Endometrium (tissue), 2 donors: ENCODE measurements at regions not wholly inside any gene's neighbourhood (a gene's known extent, or its start where the extent isn't known, plus 50 kb on each side); places are given as distances from the start of the nearest gene placed in this dataset.

Experiments
- FAIRE-seq: peaks from 2 replicates; lab custom pipeline; 2012; peaks lifted over from hg19 to GRCh38; lab: Jason Lieb, UNC
- donor health status: control.
- donor health status: control.

DNA sequence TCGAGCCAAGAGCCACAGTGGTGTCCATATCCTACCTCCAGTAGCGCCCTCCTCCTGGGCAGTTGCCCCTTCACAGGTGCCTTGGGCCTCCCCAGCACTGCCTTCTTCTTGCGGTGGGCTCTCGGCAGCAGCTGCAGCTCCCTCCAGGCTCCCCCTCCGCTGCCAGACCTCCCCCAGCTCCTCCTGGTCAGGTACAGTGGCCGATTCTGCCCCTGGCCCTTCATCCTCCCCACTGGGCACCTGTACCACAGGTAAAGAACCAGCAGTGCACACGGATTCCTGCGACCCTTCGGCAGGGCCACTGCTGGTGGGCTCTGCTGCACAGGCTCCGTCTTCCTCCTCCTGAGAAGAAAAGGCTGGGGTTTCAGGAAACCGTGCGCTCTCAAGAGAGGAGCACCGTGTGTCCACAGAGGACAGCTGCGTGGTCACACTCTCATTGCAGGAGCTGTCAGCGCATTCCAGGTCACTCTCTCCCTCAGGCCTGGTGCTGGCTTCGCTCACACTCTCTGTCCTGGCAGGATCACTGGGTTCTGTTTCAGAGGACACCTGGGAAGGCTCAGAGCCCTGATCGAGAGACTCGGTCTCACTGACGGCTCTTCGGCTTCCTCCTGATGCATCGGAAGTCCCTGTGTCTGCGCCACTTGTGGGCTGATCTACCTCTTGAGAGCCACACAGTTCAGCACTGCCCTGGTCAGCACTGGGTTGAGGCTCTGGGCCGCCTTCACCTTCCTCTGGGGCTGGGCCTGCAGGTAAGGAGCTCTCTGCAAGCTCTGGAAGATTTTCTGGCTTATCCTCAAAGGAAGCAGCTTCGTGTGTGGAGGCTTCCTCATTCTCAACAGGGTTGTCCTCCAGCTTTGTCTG lies 147.4 kb upstream of the STK17B start:
- no peak for FAIRE-seq

DNA sequence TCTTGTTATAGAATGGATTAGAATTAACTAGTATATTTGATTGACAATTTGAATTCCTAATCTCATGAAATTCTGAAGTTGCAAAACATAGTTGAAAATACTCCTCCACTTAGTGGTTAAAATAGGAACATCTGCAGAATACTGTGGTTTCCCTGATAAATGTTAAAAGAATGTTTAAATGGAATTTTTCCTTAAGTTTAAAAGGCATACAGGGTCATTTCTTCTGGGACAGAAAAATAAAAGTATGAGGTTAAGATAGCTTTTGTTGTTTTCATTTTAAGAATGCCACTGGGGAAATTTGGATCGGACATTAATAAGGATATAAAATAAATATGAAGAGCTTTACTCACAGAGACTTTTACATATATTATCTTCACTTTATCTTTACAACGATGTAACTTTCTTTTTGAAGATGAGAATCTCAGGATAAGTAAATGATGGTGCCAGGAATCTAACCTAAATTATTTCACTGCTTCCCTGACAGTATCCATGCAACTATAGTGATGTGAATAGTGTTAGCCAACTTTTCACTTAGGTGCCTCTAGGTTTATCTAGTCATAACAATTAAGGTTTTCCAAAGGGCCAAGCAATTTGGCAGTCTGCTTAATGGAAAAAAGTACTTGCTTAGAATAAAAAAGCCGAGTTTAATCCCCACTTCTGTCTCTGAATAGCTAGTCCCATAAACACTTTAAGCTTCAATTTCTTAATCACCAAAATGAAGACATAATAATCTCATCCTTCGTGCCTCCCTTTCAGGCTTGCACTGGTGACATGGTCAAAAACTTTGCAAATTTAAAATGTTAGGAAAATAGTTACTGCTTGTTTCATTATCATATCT lies 151.8 kb upstream of the STK17B start:
- FAIRE-seq, result peak; percentile 67

DNA sequence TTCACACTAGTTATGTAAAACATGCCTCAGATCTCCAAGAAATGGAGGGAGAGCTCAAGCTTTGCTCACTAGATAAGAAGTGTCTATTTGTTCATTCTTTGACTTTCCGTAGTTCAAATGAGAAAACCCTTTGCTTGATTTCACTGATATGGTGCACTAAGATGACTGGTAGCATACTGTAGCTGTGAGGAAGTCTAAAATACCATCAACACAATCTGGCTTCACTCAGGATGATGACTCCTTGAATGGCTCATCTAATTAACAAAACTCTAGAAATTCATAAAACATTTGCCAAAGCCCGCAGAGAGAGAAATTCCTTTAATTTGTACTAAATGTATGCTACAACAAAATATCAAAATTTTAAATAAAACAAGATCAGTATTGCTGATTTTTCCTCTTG lies 152.8 kb upstream of the STK17B start:
- no peak for FAIRE-seq

DNA sequence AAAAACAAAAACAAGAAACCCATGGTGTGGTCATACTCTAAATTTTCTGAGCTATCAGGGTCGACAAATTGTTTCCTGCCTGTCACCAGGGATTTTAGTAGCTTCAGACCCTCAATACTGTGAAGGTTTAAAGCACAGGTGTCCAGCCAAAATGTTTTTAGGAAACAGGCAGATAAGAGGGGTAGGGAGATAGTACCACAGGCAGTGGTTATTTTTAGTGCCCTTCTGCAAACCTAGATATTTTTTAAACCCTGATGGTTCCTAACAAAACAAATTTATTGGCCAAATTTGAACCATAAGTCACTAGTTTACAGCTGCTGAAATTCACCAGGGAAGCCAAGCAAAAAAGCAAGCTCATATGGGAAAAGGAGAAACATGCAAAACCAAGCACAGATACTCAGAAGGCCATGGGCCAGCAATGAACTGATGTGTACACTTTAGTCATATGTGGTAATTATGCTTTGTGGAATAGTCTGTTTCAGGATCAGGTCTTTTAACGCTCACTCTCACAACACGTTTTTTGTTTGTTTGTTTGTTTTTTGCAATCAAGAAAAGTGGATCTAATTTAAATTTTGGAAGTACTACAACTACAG lies 156.8 kb upstream of the STK17B start:
- FAIRE-seq, result no peak

DNA sequence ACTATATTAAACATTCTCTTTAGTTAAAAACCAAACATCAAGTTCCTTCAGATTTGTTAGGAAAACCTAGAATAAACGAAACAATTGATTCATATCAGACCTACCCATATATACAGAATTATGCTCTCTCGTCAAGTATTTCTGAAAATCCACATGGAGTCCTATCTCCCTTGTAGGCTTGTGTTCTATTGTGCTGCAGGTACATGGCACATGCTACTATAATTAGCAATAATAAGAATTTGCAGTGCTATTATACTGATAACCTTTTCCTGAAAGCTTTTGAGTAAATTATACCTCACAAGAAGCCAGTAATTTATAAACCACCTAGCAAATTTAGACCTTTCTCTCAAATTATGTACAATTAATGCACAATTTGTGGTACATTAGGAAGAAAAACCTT lies 158.6 kb upstream of the STK17B start:
- FAIRE-seq, result no peak

DNA sequence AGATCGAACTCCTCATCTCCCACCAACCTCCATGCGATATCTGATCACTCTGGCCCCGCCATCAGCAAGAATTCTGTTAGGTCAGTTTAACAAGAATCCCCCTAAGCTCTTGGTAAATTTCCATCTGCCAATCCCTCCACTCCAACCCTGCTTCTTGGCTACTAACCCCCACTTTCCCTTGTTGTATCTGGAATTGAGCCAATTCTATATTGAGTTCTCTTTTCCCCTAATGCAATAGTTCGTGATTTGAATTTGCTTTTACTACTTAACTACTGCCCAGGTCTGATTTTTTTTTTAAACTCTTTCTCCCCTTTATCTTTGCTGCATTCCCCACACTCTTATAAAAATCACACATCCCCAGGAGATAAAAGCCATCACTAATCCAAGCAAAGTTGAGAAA lies 159.3 kb upstream of the STK17B start:
- FAIRE-seq, result no peak

DNA sequence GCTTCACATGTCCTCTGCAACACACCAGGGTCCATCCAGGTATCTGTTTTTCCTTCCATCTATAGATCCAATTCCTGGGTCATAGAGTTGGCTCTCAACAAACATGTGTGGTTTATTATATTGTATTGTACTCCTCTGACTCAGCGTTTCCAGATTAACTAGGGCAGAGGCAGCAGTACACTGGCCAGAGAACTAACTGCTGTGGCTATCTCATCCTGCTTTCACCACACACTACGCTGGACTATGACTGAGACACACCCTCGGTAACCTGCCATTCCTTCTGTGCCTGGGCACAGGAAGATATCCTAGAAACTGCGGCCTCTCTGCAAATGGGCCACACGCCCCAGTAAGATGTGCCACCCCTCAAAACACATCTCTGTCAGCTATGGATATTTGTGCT lies 159.8 kb upstream of the STK17B start:
- FAIRE-seq, result no peak

DNA sequence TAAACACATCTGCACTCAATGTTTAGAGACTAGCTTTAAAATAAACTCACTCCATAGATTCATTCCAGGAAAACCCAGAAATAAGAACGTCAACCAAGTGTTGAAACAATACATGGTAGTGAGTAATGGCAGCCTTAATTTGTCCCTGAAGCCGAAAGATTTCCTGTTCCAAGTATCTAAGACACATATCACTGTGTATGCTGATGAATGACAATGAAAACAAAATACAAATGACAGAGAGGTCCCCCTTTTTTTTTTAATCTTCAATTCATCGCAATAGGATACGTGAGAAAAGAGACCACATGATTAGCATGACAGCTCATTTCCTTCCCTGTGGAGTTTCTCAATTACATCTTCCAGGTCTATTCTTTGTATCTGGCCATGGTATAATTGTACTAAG lies 160.5 kb upstream of the STK17B start:
- FAIRE-seq, result no peak

DNA sequence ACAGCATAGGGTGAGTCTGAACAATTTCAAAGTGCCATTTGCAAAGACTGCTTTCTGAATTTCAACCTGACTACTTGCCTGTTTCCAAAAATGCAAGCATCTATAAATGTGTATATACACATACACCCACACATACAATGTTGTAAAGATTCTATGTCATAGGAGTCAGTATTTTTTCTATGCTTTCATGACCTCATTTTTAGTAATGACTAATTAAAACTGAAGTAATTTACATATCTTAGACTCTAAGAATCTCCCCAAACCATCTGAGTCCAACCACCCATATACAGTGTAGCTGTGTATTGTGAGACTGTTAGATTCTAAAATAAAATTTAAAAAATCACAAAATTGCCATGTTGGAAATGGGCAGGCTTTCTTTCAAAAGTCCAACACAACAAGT lies 162.0 kb upstream of the STK17B start:
- no peak for FAIRE-seq

DNA sequence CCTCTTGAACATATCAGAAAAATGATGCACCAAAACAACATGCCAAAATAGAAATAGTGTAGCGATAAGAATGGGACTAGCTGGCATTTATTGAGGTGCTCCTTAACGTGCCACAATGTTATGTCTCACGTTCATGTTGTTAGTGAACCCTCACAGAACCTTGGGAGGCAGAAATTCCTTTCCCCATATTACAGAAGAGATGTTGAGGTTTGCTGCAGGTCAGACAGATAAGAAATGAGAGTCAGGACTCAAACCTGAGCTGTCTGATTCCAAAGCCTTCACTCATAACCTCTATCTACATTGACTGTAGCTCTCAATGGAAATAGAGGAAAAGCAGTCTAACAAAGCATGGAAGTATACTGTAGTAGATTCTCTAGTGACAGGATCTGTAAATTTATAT lies 163.3 kb upstream of the STK17B start:
- FAIRE-seq, result no peak

DNA sequence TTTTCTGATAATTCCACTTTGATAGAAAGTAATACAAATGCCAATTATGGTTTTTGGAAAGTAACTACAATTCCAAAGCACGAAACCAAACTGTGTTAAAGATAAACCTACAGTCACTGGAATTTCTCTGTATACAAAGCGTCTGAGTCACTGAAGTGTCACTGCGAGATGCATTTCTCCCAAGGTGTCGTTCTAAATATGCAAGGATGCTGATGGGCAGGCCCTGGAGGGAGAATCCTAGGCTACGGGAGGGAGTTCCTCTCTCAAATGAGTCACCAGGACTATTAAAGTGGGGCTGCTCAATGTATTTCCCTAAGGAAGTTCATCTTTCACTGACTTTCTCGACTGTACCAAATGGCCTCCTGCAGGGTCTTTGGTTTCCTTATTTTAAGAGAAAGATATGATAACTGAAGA lies 163.8 kb upstream of the STK17B start:
- FAIRE-seq, result no peak

DNA sequence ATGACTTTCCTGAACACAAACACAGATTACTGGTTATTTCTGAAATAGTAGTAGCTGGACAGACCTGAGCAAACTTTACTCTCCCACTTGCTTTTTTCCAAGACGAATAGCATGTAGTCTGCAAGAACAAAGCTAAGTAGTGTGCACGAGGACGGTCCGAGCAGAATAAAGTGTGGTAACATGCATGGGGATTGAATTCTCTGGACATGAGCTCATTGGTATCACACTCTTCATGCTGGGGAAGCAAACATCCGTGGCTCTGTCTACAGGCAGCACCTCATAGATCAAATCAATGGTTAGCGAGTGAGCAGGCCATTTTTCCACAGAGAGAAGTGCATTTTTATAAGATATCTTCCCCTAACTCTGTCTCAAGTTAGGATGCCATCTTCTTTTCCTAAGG lies 164.8 kb upstream of the STK17B start:
- FAIRE-seq, result no peak

DNA sequence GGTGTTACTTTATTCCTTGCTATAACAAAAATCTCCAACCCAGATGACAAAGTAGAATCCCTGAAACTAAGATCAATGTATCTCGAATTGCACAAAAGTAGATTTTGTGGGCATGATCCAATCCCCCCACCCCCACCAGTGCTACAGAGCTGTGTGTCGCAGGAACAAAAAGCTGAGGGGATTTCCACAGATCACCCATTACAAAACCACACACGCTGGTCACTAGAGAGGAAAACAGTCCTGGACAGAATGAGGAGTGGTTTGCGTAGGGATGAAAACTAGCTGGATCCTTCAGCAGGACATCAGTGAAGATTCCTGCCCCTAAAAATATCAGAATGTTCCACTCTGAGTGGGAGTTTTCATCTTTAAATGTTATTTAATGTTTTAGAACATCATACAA lies 165.3 kb upstream of the STK17B start:
- FAIRE-seq, result no peak

DNA sequence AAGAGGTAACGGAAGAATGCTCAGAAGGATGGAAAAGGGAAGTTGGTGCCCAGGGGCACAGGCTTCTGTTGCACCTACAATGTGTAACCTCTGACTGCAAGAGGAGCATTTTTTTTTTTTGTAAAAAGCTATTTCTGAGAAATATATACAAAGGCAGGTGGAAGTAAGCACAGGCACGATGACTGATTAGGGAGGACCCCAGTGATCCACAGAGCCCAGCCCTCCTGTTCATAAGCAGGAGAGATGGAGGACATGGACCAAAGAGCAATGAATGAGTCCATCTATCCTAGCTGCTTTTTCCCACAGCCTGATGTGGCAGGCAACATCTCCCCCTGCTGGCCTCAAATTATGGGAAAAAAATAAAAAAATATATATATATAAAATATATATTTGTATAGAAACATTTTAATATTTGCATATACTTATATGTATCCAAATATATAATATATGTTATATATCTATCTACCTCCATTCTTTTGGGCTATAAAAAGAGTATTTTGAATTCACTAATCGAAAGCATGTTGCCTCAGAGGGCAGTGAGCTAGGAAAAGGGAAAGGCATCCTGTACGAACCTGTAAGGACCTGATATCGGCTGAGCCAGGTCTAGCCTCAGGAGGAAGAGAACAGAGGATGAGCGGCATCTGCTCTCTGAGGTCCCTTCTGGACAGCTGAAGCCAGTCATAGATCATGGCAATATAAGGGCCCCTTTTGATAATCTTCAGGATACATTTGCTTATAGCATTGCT lies 166.0 kb upstream of the STK17B start:
- FAIRE-seq, result peak; percentile 51

DNA sequence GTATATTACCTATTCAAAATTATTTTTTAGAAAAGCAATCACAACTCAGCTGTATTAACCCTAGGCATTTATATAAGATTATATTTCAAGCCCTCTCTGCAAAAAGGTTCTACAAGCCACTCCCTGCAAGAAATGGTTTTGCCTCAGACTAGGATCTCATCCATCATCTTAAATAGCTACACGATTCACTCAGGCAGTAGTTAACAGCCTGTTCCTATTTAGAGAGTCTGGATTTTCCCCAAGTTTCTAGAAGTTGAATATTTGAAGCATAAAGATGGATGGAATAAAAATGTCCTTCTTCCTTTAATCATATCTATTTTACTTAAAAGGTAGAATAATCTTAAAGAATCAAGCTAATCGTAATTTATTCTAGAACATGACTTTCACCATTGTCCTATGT lies 167.1 kb upstream of the STK17B start:
- FAIRE-seq, result no peak

DNA sequence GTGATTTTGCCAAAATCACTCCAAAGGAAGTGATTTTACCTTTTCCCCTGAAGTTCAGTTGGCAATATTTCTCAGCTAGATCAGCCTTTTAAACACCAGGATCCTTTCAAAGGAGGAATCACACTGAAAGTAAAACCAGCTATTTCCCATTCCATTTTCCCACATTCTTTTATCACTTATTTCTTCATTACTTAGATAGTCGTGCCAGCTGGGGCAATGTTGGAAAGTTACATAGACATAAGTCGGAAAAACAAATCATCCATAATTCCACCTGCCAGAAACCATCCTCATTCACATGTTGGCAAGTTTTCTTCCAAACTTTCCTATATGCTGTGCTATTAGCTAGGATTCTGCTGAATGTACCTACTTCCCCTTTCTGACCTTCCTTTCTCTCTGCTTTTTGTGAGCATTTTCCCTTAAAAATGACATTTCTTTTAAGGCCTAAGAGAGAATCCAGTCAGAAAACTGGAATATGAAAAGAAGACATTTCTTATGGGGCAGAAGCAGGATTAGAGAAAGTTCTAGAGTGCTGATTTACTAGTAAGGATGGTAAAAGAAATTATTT lies 170.0 kb upstream of the STK17B start:
- FAIRE-seq, result no peak

DNA sequence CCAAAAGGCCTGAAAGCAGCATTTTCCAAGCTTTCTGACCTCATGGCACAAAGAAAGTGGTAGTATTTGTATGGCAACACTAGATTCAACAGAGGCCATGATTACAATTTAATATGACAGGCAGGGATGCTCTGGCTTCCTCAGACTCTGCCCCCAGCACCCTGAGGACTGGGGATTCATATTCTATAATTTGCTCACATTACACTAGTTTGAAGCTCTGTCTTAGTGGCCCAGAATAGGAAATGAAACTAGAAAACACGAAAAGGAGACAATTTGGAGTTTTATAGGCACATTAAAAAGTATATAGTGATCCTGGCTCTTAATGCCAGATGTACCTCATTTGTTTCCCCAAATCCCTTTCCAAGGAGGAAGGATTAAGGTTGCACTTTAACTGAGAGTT lies 173.0 kb upstream of the STK17B start:
- no peak for FAIRE-seq

DNA sequence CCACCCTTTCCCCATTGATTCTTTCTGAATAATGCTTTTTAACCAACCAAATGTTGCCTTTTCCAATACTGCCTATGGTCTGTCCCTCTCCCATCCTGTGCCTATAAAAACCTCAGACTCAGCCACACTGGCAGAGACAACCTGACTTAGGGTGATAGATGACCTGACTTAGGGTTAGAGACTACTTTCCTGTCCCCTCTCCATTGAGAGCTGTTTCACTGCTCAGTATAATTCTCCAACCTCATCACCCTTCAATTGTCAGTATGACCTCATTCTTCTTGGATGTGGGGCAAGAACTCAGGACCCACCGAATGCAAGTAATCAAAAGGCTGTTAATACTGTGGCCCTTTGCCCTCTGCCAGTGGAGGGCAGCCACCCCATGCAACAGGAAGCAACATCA lies 182.3 kb upstream of the STK17B start:
- FAIRE-seq, result no peak

DNA sequence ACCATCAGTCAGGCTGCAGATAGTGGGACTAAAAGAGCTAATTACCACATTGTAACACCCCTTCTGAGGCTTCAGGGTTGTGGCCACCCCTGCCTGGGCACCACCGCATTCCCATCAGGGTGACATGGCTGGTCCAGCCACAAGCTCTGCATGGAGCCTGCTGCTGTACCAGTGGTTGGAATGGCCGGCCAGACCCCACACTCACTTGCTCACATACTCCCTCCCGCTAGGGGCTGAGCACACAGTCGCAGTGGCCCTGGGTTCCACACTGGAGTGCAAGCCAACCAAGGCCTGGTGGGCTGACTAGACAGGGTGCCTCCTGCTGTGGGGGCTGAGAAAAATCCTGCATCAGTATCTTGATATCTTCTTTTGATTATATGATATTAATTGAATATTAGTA lies 182.8 kb upstream of the STK17B start:
- no peak for FAIRE-seq

DNA sequence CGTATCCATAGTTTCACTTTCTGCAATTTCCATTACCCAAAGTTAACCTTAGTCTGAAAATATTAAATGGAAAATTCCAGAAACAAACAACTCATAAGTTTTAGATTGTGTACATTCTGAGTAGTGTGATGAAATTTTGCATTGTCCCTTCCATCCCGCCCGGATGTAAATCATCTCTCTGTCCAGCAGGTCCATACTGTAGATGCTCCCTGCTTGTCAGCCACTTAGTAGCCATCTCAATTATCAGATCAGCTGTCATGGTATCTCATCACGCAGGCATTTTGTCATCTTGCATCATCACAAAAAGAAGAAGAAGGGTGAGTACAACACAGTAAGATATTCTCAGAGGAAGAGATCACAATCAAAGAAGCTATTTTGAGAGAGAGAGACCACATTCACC lies 185.0 kb upstream of the STK17B start:
- FAIRE-seq, result no peak

DNA sequence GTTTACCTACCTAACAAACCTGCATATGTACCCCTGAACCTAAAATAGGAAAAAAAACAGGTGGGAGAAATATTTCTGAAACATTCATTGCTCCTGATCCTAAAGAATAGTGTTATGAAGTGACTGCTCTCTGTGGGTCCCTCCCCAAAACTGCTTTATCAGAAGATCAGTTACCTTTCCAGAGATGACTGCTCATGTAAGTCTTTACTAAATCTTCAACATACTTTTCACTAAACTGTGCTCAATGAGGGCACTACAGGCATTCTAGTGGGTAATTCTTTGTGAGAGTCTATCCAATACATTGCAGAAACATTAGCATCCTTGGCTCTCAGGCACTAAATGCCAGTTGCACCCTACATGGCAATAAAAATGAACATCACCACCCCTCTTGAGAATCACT lies 189.3 kb upstream of the STK17B start:
- no peak for FAIRE-seq
